ENCODE measurements at regions not wholly inside any gene's neighbourhood (a gene's known extent, or its start where the extent isn't known, plus 50 kb on each side); places are given as distances from the start of the nearest gene placed in this dataset.

DNA sequence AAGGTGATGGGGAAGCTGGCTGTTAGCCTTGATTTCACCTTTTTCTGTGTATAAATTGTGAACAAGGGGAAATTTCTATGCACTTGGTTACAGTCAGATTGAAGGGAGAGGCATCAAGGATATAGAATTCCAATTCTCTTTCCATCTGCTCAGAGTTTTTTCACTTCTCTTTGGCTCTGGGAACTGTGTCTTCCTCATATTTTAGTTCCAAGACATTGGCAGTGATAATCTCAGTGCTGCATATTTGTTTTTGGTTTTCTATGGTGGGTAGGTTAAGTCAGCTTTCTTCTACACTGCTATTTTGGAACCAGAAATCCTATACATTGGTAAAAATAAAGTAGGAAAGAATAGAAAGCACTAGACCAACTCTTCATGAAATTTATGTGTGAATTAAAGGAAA is 569.6 kb upstream of the CXADR start:
- H3K4me3 Mint-ChIP-seq: no peak overlapping the region
- ATAC-seq (no peak), DNase-seq (no peak)
- no peaks in the 10 kb centered on the region for H3K4me1 Mint-ChIP-seq
- no peaks in the 10 kb centered on the region for H3K9me3 ChIP-seq (ENCODE audit: control insufficient read depth, low read length, poor library complexity, severe bottlenecking)
- H3K27me3 Mint-ChIP-seq: no peaks in the 10 kb centered on the region
- no peak overlapping the region for H3K27ac Mint-ChIP-seq
- H3K36me3 Mint-ChIP-seq (ENCODE audit: low read depth): no peaks in the 10 kb centered on the region

DNA sequence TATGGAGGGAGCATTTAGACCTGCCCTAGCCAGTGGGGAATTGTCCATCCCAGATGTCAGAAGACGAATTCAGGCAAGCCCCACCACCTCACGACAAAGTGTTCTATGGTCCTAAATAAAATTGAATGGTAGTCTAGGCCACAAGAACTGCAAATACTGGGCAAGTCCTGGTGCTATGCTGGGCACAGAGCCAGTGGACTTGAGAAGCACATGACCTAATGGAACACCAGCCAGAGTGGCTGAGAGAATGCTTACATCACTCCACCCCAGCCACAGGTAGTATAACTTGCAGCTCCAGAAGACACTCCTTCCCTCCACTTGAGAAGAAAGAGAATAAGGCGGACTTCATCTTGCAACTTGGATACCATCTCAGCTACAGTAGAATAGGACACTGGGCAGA is 567.3 kb upstream of the CXADR start:
- no peak for ATAC-seq
- DNase-seq: no peak
- Mint-ChIP-seq H3K36me3 (ENCODE audit: low read depth) (no peaks in the 10 kb centered on the region), H3K27me3 (no peaks in the 10 kb centered on the region), H3K27ac (no peak overlapping the region), H3K4me1 (no peaks in the 10 kb centered on the region), H3K4me3 (no peak overlapping the region)
- no peaks in the 10 kb centered on the region for H3K9me3 ChIP-seq (ENCODE audit: control insufficient read depth, low read length, poor library complexity, severe bottlenecking)

DNA sequence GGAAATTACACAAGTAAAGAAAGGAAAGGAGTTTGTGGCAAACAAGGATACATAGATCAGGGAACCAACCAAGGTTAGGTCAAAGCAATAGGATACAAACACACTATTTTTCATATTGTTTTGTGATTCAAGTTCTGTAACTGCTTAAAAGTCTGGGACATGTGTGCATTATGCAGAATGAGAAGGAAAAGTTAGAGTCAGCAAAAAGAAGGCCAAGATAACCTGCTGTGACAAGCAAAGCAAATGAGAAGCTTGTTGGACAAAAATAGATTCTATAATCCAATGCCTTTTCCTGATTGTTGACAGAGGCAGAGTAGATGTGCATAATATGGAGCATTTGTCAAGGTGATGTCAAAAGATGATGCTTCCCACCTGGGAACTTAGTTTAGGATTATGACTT is 556.0 kb upstream of the CXADR start:
- no peaks in the 10 kb centered on the region for H3K27me3 Mint-ChIP-seq
- H3K4me3 Mint-ChIP-seq: no peak overlapping the region
- no peaks in the 10 kb centered on the region for H3K4me1 Mint-ChIP-seq
- no peaks in the 10 kb centered on the region for H3K36me3 Mint-ChIP-seq (ENCODE audit: low read depth)
- no peak for DNase-seq
- H3K9me3 ChIP-seq (ENCODE audit: control insufficient read depth, low read length, poor library complexity, severe bottlenecking): no peaks in the 10 kb centered on the region
- no peak overlapping the region for H3K27ac Mint-ChIP-seq
- ATAC-seq: no peak

DNA sequence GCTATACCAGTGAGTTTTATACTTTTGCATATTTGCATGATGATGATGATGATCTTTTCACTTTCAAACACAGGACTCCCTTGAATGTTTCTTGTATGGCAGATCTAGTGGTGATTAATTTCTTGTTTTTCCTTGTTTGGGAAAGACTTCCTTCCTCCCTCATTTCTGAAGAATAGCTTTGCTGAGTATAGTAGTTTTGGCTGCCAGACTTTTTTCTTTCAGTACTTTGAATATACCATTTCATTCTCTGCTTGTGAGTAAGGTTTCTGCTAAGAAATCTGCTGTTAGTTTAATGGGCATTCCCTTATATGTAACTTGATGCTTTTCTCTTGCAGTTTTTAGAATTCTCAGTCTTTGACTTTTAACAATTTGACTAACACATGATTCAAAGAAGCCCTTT is 547.4 kb upstream of the CXADR start:
- DNase-seq: no peak
- Mint-ChIP-seq H3K27ac (no peak overlapping the region), H3K4me1 (no peaks in the 10 kb centered on the region), H3K4me3 (no peak overlapping the region), H3K36me3 (ENCODE audit: low read depth) (no peaks in the 10 kb centered on the region), H3K27me3 (no peaks in the 10 kb centered on the region)
- no peak for ATAC-seq
- no peaks in the 10 kb centered on the region for H3K9me3 ChIP-seq (ENCODE audit: control insufficient read depth, low read length, poor library complexity, severe bottlenecking)

DNA sequence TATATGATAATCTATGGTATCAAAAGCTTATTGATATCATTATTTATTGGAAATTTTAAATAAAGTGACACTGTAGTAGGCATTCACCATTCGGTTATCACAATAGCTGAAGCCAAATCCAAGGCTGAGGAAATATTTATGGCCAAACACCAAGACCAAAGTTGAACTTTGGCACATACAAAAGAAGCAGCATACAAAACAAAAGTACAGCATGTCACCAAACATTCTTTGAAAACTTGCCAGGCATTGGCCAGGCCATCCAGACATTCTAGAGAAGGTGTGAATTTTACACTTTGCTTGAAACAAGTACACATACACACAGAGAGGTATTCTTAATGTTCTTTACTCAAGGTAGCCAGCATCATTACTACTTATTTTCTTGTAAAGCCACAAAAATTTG is 544.4 kb upstream of the CXADR start:
- no peaks in the 10 kb centered on the region for H3K4me1 Mint-ChIP-seq
- H3K27me3 Mint-ChIP-seq: no peaks in the 10 kb centered on the region
- H3K27ac Mint-ChIP-seq: no peak overlapping the region

DNA sequence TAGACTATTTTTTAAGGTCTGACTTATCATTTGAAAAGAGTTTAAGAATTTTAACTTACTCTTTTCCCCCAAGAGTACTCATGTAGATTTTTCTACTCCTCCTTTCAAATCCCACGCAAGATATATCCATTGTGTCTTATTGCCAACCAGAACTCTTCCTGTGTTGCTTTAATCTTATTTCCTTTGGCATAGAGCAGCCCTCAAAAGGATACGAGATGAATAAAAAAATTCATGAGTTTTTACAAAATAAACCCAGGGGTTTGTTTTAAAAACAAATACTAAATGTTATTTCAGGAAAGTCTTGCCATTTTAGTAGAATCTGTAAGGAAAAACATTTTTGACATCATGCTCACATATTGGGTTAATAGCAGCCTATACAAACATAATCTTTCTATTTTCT is 543.2 kb upstream of the CXADR start:
- Mint-ChIP-seq H3K27me3 (no peaks in the 10 kb centered on the region), H3K4me1 (no peaks in the 10 kb centered on the region), H3K4me3 (no peak overlapping the region), H3K36me3 (ENCODE audit: low read depth) (no peaks in the 10 kb centered on the region), H3K27ac (no peak overlapping the region)
- DNase-seq (no peak), ATAC-seq (no peak)
- no peaks in the 10 kb centered on the region for H3K9me3 ChIP-seq (ENCODE audit: control insufficient read depth, low read length, poor library complexity, severe bottlenecking)

More for the DNA sequence above, 544.4 kb upstream of the CXADR start:
- no peaks in the 10 kb centered on the region for H3K9me3 ChIP-seq (ENCODE audit: control insufficient read depth, low read length, poor library complexity, severe bottlenecking)
- no peak overlapping the region for H3K4me3 Mint-ChIP-seq
- DNase-seq: no peak
- no peak for ATAC-seq
- no peaks in the 10 kb centered on the region for H3K36me3 Mint-ChIP-seq (ENCODE audit: low read depth)

DNA sequence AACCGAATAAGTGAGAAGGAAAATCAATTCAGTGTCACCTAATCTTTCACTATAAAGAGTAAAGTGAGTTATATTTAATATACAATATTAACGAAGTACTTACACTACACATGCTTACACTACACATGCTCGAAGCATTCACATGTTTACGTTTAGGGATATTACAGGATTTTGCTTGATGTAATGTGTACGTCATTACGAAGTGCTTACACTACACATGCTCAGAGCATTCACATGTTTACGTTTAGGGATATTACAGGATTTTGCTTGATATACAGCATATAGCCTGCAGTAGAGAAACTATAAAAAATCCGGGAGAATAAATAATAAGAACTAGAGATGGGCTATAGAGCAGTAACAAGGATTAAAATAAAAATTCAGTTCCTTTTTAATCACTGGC is 538.8 kb upstream of the CXADR start:
- DNase-seq (no peak), ATAC-seq (no peak)
- H3K27ac Mint-ChIP-seq: no peak overlapping the region
- no peaks in the 10 kb centered on the region for H3K9me3 ChIP-seq (ENCODE audit: control insufficient read depth, low read length, poor library complexity, severe bottlenecking)
- H3K4me3 Mint-ChIP-seq: no peak overlapping the region
- H3K36me3 Mint-ChIP-seq (ENCODE audit: low read depth): no peaks in the 10 kb centered on the region
- H3K27me3 Mint-ChIP-seq: no peaks in the 10 kb centered on the region
- no peaks in the 10 kb centered on the region for H3K4me1 Mint-ChIP-seq

DNA sequence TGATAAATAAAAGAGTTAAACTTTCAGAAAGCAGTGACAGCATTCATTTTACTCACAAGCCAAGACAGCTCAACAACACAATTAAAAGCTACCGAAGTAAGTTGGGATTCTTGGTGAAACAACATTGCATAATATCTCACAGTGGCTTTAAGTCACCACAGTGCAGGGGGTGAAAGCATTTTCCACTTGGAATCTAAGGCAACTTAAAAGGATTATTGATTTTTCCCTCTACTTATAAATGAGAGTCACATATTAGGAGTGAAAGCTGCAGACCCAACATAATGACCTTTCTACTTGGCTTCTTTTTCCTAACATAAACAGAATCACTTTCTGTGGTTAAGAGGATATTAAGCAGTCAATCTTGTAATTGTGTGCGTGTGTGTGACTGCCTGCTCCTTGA is 536.6 kb upstream of the CXADR start:
- no peaks in the 10 kb centered on the region for H3K27me3 Mint-ChIP-seq
- no peaks in the 10 kb centered on the region for H3K4me1 Mint-ChIP-seq

DNA sequence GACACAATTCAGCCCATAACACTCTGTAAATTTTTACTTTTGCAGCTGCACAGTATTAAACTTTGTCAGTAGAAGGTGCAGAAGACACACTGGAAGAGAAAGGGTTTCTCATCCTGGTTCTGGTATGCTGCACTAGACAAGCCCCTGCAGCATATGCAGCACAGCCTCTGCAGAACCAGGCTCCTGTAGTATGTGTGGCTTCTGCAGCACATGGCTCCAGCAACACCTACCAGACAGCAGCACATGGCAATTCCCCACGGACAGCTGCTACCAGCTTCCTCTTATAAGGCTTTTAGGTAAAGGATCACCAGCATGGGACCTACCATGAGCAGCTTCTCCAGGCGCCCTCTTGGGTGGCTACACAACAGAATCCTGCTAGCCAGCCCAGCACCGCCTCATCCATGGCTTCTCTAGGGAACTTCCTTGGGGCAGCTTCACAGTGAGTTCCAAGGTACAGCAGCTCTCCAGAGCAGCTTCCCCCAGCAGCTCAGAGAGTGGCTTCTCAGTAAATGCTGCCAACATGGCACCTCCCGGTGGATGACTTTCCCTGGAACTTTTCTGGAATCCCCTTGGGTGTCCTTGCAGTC is 534.4 kb upstream of the CXADR start:
- Mint-ChIP-seq H3K4me3 (no peak overlapping the region), H3K27me3 (no peaks in the 10 kb centered on the region), H3K27ac (no peak overlapping the region), H3K36me3 (ENCODE audit: low read depth) (no peaks in the 10 kb centered on the region), H3K4me1 (no peaks in the 10 kb centered on the region)
- no peak for DNase-seq
- ATAC-seq: no peak
- H3K9me3 ChIP-seq (ENCODE audit: control insufficient read depth, low read length, poor library complexity, severe bottlenecking): no peaks in the 10 kb centered on the region

More for the DNA sequence above, 536.6 kb upstream of the CXADR start:
- no peak overlapping the region for H3K27ac Mint-ChIP-seq
- no peaks in the 10 kb centered on the region for H3K9me3 ChIP-seq (ENCODE audit: control insufficient read depth, low read length, poor library complexity, severe bottlenecking)
- H3K36me3 Mint-ChIP-seq (ENCODE audit: low read depth): no peaks in the 10 kb centered on the region
- DNase-seq (no peak), ATAC-seq (no peak)
- no peak overlapping the region for H3K4me3 Mint-ChIP-seq

DNA sequence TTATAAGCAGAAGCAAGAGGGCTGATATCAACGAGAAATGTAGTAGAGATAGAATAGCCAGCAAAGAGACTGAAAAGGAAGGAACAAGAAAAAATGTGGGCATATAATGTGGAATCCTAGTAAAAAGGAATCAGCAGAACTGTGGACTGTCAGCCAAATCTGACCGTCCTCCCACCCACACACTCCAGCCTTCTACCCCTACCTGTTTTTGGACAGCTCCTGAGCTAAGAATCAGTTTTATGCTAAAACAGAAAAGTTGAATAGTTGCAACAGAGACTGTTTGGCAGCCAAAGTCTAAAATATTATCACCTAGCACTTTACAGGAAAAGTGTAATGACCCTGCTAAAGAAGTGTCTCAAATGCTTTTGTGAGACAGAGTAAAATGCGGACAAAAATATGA is 533.3 kb upstream of the CXADR start:
- no peak overlapping the region for H3K4me3 Mint-ChIP-seq

DNA sequence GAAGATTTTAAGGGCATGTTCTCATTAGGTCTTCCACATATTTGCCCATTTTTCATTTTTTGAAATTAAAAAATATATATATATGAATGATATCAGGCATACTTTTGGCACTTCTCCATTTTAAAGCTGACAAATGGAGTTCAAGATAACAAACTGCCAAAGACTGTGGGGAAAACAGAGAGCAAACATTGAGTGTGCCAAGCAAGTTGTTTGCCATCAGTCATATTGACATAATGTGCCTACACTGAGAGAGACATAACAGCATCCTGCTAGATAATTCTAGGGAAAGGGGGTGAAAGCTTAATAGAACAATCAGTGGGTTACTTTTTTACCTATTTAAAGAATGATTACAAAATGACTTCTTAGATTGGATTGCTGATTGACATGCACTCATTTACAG is 529.4 kb upstream of the CXADR start:
- no peak for ATAC-seq
- H3K4me3 Mint-ChIP-seq: no peak overlapping the region
- H3K4me1 Mint-ChIP-seq: no peaks in the 10 kb centered on the region
- no peaks in the 10 kb centered on the region for H3K9me3 ChIP-seq (ENCODE audit: control insufficient read depth, low read length, poor library complexity, severe bottlenecking)
- H3K27ac Mint-ChIP-seq: no peak overlapping the region
- H3K36me3 Mint-ChIP-seq (ENCODE audit: low read depth): no peaks in the 10 kb centered on the region
- no peaks in the 10 kb centered on the region for H3K27me3 Mint-ChIP-seq
- no peak for DNase-seq

More for the DNA sequence above, 533.3 kb upstream of the CXADR start:
- Mint-ChIP-seq H3K36me3 (ENCODE audit: low read depth) (no peaks in the 10 kb centered on the region), H3K27ac (no peak overlapping the region), H3K27me3 (no peaks in the 10 kb centered on the region), H3K4me1 (no peaks in the 10 kb centered on the region)
- DNase-seq (no peak), ATAC-seq (no peak)
- H3K9me3 ChIP-seq (ENCODE audit: control insufficient read depth, low read length, poor library complexity, severe bottlenecking): no peaks in the 10 kb centered on the region

DNA sequence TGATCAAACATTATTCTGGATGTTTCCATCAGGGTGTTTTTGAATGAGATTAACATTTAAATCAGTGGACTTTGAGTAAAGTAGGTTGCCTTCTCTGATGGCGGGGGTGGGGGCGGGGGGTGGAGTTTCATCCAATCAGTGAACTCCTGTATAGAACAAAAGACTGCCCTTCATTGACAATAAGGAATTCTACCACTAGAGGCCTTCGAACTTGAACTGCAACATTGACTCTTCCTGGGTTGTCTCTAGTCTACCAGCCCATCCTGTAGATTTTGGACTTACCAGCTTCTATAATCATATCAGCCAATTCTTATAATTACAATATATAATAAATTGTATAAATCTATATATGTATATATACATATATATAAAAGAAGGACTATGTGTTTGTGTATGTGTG is 520.4 kb upstream of the CXADR start:
- DNase-seq: no peak
- Mint-ChIP-seq H3K27ac (no peak overlapping the region), H3K36me3 (ENCODE audit: low read depth) (no peaks in the 10 kb centered on the region), H3K4me3 (no peak overlapping the region), H3K27me3 (no peaks in the 10 kb centered on the region), H3K4me1 (no peaks in the 10 kb centered on the region)
- no peaks in the 10 kb centered on the region for H3K9me3 ChIP-seq (ENCODE audit: control insufficient read depth, low read length, poor library complexity, severe bottlenecking)
- no peak for ATAC-seq

DNA sequence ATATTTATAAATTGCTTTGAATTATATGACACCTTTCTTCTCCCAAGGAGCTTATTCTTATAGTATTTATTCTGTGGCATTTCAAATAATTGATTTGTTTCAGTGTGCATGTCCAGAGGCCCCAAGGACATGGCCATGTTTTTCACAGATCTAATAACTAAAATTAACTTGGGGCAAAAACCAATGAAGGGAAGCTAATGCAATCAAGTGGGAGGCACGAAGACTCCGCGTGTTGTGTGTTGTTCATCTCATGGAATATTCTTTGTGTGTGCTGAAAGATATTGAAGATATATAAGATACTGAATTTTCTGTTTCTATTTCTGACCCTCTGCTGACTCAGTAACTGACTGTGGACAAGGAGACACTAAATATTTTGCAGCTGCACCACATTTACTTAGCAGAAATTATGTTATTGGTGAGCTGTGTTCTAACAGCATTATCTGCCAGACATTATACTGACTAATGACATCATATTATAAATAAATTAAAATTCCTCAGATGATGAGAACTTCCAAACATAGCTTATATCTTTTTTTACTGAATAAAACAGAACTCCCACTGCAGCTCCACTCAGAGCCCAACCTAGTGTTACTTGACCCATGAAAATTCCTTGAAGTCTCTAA is 519.3 kb upstream of the CXADR start:
- no peak for ATAC-seq
- Mint-ChIP-seq H3K4me3 (no peak overlapping the region), H3K36me3 (ENCODE audit: low read depth) (no peaks in the 10 kb centered on the region), H3K4me1 (no peaks in the 10 kb centered on the region), H3K27me3 (no peaks in the 10 kb centered on the region), H3K27ac (no peak overlapping the region)
- DNase-seq: no peak
- H3K9me3 ChIP-seq (ENCODE audit: control insufficient read depth, low read length, poor library complexity, severe bottlenecking): no peaks in the 10 kb centered on the region

DNA sequence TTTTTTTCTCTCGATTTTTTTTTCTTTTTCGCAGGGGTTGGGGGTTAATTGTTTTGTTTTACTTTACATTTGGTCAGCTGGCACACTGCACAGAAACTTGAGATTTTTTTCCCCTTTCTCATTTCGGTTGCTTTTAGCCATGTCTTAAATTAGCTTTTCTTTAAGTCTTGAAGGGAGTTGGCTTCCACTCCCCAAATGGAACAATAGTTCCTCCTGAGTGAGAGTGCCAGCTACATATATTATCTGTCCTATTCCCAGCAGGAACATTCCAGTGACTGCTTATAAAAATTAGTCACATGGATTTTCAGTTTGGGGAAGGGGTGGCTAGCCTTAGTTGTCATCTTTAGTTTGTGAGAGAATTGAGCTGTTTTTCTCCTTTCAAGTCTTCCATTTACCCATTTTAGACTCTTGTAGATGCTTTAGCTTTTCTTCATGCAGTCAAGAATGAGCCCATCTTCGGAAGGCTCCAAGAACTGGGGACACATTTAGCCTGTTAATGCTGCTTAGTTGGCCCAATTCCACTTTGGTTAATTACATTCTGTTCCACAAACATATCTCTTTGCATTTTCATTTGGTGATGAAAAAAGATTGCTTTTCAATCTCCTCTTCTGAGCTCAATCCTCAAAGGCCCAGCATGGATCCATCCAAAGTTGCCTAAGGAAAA is 510.1 kb upstream of the CXADR start:
- Mint-ChIP-seq H3K36me3 (ENCODE audit: low read depth) (no peaks in the 10 kb centered on the region), H3K27ac (no peak overlapping the region), H3K4me3 (no peak overlapping the region), H3K4me1 (no peaks in the 10 kb centered on the region), H3K27me3 (no peaks in the 10 kb centered on the region)
- no peak for DNase-seq
- H3K9me3 ChIP-seq (ENCODE audit: control insufficient read depth, low read length, poor library complexity, severe bottlenecking): no peaks in the 10 kb centered on the region
- no peak for ATAC-seq

All from T-helper 17 cell (primary cell).